IMR-90 (cell line): ENCODE measurements at regions not wholly inside any gene's neighbourhood (a gene's known extent, or its start where the extent isn't known, plus 50 kb on each side); places are given as distances from the start of the nearest gene placed in this dataset.

Experiments
- BHLHE40 ChIP-seq: fragments of 150-350 bp; IDR thresholded peaks from 2 replicates; pipeline ENCODE4 v1.6.1; 2016; ENCODE audit warnings: mild to moderate bottlenecking, low read depth, low read length
- CEBPB ChIP-seq: IDR thresholded peaks from 2 replicates; pipeline ENCODE4 v1.6.1; 2012; ENCODE audit warnings: low read depth, low read length, improper control_type of control experiment
- CHD1 ChIP-seq: IDR thresholded peaks from 2 replicates; pipeline ENCODE4 v1.6.1; 2012; ENCODE audit warnings: low read depth, low read length, improper control_type of control experiment
- FOS ChIP-seq: fragments of 150-350 bp; IDR thresholded peaks from 2 replicates; pipeline ENCODE4 v1.6.1; 2016; ENCODE audit warnings: low read depth, low read length
- MAFK ChIP-seq: IDR thresholded peaks from 2 replicates; pipeline ENCODE4 v1.6.1; 2012; ENCODE audit warnings: low read depth, low read length, improper control_type of control experiment
- POLR2A ChIP-seq: IDR thresholded peaks from 2 replicates; pipeline ENCODE4 v1.6.1; 2012; ENCODE audit warnings: mild to moderate bottlenecking, low read depth, low read length
- RCOR1 ChIP-seq: IDR thresholded peaks from 2 replicates; pipeline ENCODE4 v1.6.1; 2012; ENCODE audit warnings: mild to moderate bottlenecking, low read length, improper control_type of control experiment; ENCODE audit not compliant: insufficient replicate concordance
- RFX5 ChIP-seq: IDR thresholded peaks from 2 replicates; pipeline ENCODE4 v1.8.0; 2012; ENCODE audit warnings: low read depth, mild to moderate bottlenecking, low read length, moderate library complexity
- SMC3 ChIP-seq: fragments of 150-350 bp; IDR thresholded peaks from 2 replicates; pipeline ENCODE4 v1.6.1; 2016; ENCODE audit warnings: low read depth, mild to moderate bottlenecking, antibody characterized with exemption, low read length, moderate library complexity
- TF ChIP-seq, protein P1 (sequence below): conservative IDR thresholded peaks from 2 replicates; pipeline ENCODE4 v1.5.1; 2012; ENCODE audit warnings: mild to moderate bottlenecking, low read depth, low read length, improper control_type of control experiment
- TF ChIP-seq, protein P2 (sequence below): fragments of 150-350 bp; IDR thresholded peaks from 2 replicates; pipeline ENCODE4 v1.6.1; 2017; ENCODE audit warnings: mild to moderate bottlenecking, antibody characterized with exemption, low read length, low read depth
- TF ChIP-seq, protein P3 (sequence below): fragments of 150-350 bp; IDR thresholded peaks from 2 replicates; pipeline ENCODE4 v1.6.1; 2016; ENCODE audit warnings: low read depth, mild to moderate bottlenecking, low read length, moderate library complexity, borderline replicate concordance

DNA sequence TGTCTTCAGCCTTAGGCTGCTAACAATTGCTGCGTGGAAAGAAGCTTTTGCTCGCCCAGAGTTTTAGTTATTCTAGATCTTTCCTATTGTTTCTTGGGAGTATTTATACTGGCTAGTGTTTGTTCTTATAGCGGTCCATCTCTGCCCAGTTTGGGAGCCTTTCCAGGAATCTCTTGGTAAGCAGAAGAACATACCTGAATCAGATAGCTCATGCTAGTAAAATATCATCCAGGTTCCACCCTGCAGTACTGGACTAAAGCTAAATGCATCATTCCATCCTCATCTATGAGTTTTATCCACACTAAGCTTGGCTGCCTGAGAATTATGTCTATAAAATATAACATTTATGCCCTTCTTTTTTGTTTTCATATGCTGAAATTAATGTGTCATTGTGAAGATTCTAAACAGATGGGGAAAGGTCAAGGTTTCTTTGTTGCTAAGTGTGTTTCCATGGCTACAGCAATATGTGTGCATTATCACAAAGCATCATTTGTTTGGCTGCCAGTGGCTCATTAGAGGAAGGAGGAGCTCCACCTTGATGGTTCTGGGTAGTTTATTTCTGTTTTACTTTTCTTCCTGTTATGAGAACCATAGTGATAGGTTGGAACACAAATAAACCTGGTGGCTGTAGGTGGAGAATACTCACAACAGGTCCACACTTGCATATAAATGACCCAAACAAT, 182.8 kb downstream of the PIK3C3 start:
- TF ChIP-seq, protein P1, sequence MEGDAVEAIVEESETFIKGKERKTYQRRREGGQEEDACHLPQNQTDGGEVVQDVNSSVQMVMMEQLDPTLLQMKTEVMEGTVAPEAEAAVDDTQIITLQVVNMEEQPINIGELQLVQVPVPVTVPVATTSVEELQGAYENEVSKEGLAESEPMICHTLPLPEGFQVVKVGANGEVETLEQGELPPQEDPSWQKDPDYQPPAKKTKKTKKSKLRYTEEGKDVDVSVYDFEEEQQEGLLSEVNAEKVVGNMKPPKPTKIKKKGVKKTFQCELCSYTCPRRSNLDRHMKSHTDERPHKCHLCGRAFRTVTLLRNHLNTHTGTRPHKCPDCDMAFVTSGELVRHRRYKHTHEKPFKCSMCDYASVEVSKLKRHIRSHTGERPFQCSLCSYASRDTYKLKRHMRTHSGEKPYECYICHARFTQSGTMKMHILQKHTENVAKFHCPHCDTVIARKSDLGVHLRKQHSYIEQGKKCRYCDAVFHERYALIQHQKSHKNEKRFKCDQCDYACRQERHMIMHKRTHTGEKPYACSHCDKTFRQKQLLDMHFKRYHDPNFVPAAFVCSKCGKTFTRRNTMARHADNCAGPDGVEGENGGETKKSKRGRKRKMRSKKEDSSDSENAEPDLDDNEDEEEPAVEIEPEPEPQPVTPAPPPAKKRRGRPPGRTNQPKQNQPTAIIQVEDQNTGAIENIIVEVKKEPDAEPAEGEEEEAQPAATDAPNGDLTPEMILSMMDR, result no peak
- TF ChIP-seq RFX5 (no peak), MAFK (no peak), RCOR1 (no peak), CHD1 (no peak), FOS (no peak), SMC3 (no peak), POLR2A (no peak), CEBPB (no peak), BHLHE40 (no peak)
- TF ChIP-seq, protein P2, sequence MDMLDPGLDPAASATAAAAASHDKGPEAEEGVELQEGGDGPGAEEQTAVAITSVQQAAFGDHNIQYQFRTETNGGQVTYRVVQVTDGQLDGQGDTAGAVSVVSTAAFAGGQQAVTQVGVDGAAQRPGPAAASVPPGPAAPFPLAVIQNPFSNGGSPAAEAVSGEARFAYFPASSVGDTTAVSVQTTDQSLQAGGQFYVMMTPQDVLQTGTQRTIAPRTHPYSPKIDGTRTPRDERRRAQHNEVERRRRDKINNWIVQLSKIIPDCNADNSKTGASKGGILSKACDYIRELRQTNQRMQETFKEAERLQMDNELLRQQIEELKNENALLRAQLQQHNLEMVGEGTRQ, result no peak
- TF ChIP-seq, protein P3, sequence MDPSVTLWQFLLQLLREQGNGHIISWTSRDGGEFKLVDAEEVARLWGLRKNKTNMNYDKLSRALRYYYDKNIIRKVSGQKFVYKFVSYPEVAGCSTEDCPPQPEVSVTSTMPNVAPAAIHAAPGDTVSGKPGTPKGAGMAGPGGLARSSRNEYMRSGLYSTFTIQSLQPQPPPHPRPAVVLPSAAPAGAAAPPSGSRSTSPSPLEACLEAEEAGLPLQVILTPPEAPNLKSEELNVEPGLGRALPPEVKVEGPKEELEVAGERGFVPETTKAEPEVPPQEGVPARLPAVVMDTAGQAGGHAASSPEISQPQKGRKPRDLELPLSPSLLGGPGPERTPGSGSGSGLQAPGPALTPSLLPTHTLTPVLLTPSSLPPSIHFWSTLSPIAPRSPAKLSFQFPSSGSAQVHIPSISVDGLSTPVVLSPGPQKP, result no peak
